ENCODE measurements at regions not wholly inside any gene's neighbourhood (a gene's known extent, or its start where the extent isn't known, plus 50 kb on each side); places are given as distances from the start of the nearest gene placed in this dataset.

- TF ChIP-seq CTCF (optimal IDR thresholded peaks at IDR 0.05 in 1 of 3, IDR thresholded peaks at IDR 0.05 in 1 of 3, conservative IDR thresholded peaks at IDR 0.05 in 1 of 3; ENCODE audit: extremely low read depth in 1 of 3, insufficient read depth in 2 of 3, low read length in 3 of 3) (no peak), EZH2 (IDR thresholded peaks at IDR 0.05; ENCODE audit: low read length) (no peak)
These were observed 566.4 kb upstream of the DIPK2B start for GRCh38 chrX:45766981-45767501.
